T-helper 2 cell (primary cell): ENCODE measurements at regions not wholly inside any gene's neighbourhood (a gene's known extent, or its start where the extent isn't known, plus 50 kb on each side); places are given as distances from the start of the nearest gene placed in this dataset.
"Not testable (repeated sequence)": the region's sequence is repeated elsewhere in the genome, so short reads cannot be mapped to it uniquely, and the experiment has no call there.

Experiments used
- DNase-seq, 5 experiments: peaks; one replicate each; pipeline versions ENCODE4 v3.0.0 to v3.0.0-alpha.2; 2012 to 2022

- DNase-seq: no peak
Observed at GRCh38 chr1:228994676-228995594, 259.7 kb downstream of the RHOU start.

- no peak for DNase-seq
Observed at GRCh38 chr1:228996281-228996680, 261.0 kb downstream of the RHOU start.

GRCh38 chr1:228997721-228998144 lies 262.5 kb downstream of the RHOU start:
- DNase-seq: no peak

GRCh38 chr1:228998179-228998578 lies 262.9 kb downstream of the RHOU start:
- DNase-seq: no peak

- no peak for DNase-seq
Observed at GRCh38 chr1:228999446-229000170, 264.3 kb downstream of the RHOU start.

GRCh38 chr1:229000187-229000586 lies 264.9 kb downstream of the RHOU start:
- DNase-seq: no peak

- DNase-seq: peak in 1 of 5 experiments; percentile 17
Observed at GRCh38 chr1:229001467-229002011, 266.3 kb downstream of the RHOU start.

GRCh38 chr1:229002037-229002436 lies 266.8 kb downstream of the RHOU start:
- DNase-seq: no peak

- DNase-seq: peak in 1 of 5 experiments; percentile 37
Observed at GRCh38 chr1:229002451-229002960, 267.2 kb downstream of the RHOU start.

GRCh38 chr1:229003233-229004031 lies 267.5 kb upstream of the RAB4A start:
- DNase-seq: no peak

GRCh38 chr1:229004066-229004833 lies 266.7 kb upstream of the RAB4A start:
- DNase-seq: no peak

- peak in 1 of 5 experiments; percentile 19 for DNase-seq
Observed at GRCh38 chr1:229005097-229005496, 265.8 kb upstream of the RAB4A start.

- no peak for DNase-seq
Observed at GRCh38 chr1:229005556-229005955, 265.4 kb upstream of the RAB4A start.

GRCh38 chr1:229006121-229006870 lies 264.6 kb upstream of the RAB4A start:
- DNase-seq: no peak

- DNase-seq: no peak
Observed at GRCh38 chr1:229007167-229007566, 263.7 kb upstream of the RAB4A start.

- no peak for DNase-seq
Observed at GRCh38 chr1:229007701-229008100, 263.2 kb upstream of the RAB4A start.

GRCh38 chr1:229008347-229008746 lies 262.6 kb upstream of the RAB4A start:
- DNase-seq: not testable (repeated sequence)

- no peak for DNase-seq
Observed at GRCh38 chr1:229011022-229011421, 259.9 kb upstream of the RAB4A start.

- DNase-seq: no peak
Observed at GRCh38 chr1:229012823-229013222, 258.1 kb upstream of the RAB4A start.

GRCh38 chr1:229013981-229014380 lies 256.9 kb upstream of the RAB4A start:
- DNase-seq: no peak

GRCh38 chr1:229015806-229016205 lies 255.1 kb upstream of the RAB4A start:
- DNase-seq: no peak
